Liver (tissue), 8 donors: ENCODE measurements at regions not wholly inside any gene's neighbourhood (a gene's known extent, or its start where the extent isn't known, plus 50 kb on each side); places are given as distances from the start of the nearest gene placed in this dataset.

Source experiments
- DNase-seq: peaks from one replicate; pipeline ENCODE4 v3.0.0-alpha.2; 2017; ENCODE audit warnings: low spot score
- H3K27ac ChIP-seq, 2 donors: one replicate each; pipeline ENCODE4 v1.7.0; 2013; ENCODE audit warnings: inconsistent platforms in 2 of 2, low read length in 2 of 2, control low read depth in 1 of 2, low read depth in 1 of 2, mild to moderate bottlenecking in 1 of 2
- H3K27me3 ChIP-seq, 4 donors: one replicate each; pipeline versions ENCODE4 v1.6.1 to v1.7.0; 2013; ENCODE audit warnings: low read length in 3 of 4, inconsistent platforms in 1 of 4, mild to moderate bottlenecking in 1 of 4, moderate library complexity in 1 of 4; ENCODE audit not compliant: control insufficient read depth in 4 of 4, insufficient read depth in 4 of 4
- H3K36me3 ChIP-seq, 4 donors: one replicate each; pipeline versions ENCODE4 v1.6.1 to v1.7.0; 2013; ENCODE audit warnings: low read length in 3 of 4, mild to moderate bottlenecking in 3 of 4, low read depth in 1 of 4, moderate library complexity in 1 of 4; ENCODE audit not compliant: control insufficient read depth in 4 of 4, insufficient read depth in 3 of 4
- H3K4me1 ChIP-seq, 4 donors: one replicate each; pipeline versions ENCODE4 v1.6.1 to v1.7.0; 2013; ENCODE audit warnings: low read length in 3 of 4, mild to moderate bottlenecking in 3 of 4, moderate library complexity in 1 of 4; ENCODE audit not compliant: control insufficient read depth in 4 of 4, insufficient read depth in 4 of 4
- H3K4me3 ChIP-seq, 3 donors: one replicate each; pipeline versions ENCODE4 v1.6.1 to v1.7.0; 2013; ENCODE audit warnings: low read length in 3 of 3, control low read depth in 1 of 3, low read depth in 1 of 3, mild to moderate bottlenecking in 1 of 3
- H3K9ac ChIP-seq, 2 donors: one replicate each; pipeline ENCODE4 v1.7.0; 2013; ENCODE audit warnings: low read length in 2 of 2, mild to moderate bottlenecking in 2 of 2, moderate library complexity in 2 of 2, control low read depth in 1 of 2, low read depth in 1 of 2
- H3K9me3 ChIP-seq, 4 donors: one replicate each; pipeline versions ENCODE4 v1.6.1 to v1.7.0; 2013; ENCODE audit warnings: low read length in 3 of 4; ENCODE audit not compliant: control insufficient read depth in 4 of 4
- ATF3 ChIP-seq: IDR thresholded peaks from 2 replicates; pipeline ENCODE4 v1.6.1; 2016; ENCODE audit warnings: antibody characterized with exemption
- CTCF ChIP-seq: fragments of 150-350 bp; IDR thresholded peaks from 2 replicates; pipeline ENCODE4 v1.5.1; 2017; ENCODE audit warnings: improper control_type of control experiment, low read depth, low read length; ENCODE audit not compliant: missing input control
- EGR1 ChIP-seq, 2 donors: IDR thresholded peaks; 2 replicates each; pipeline ENCODE4 v1.6.1; 2016 to 2018; ENCODE audit warnings: antibody characterized with exemption in 2 of 2, low read depth in 2 of 2
- FOXA2 ChIP-seq: IDR thresholded peaks from 2 replicates; pipeline ENCODE4 v1.6.1; 2016; ENCODE audit warnings: antibody characterized with exemption
- GABPA ChIP-seq, 2 donors: IDR thresholded peaks in 1 of 2; conservative IDR thresholded peaks in 1 of 2; 2 replicates each; pipeline ENCODE4 v1.6.1; 2016; ENCODE audit warnings: antibody characterized with exemption in 2 of 2, mild to moderate bottlenecking in 1 of 2, moderate library complexity in 1 of 2
- HNF4A ChIP-seq, 2 donors: conservative IDR thresholded peaks; 2 replicates each; pipeline ENCODE4 v1.6.1; 2016; ENCODE audit warnings: antibody characterized with exemption in 2 of 2, mild to moderate bottlenecking in 2 of 2
- HNF4G ChIP-seq: IDR thresholded peaks from 2 replicates; pipeline ENCODE4 v1.6.1; 2016; ENCODE audit warnings: antibody characterized with exemption
- JUND ChIP-seq, 2 donors: IDR thresholded peaks; 2 replicates each; pipeline ENCODE4 v1.6.1; 2016; ENCODE audit warnings: antibody characterized with exemption in 2 of 2
- MAX ChIP-seq: IDR thresholded peaks from 2 replicates; pipeline ENCODE4 v1.6.1; 2016; ENCODE audit warnings: antibody characterized with exemption
- NR2F2 ChIP-seq: IDR thresholded peaks from 2 replicates; pipeline ENCODE4 v1.6.1; 2016; ENCODE audit warnings: antibody characterized with exemption
- RAD21 ChIP-seq, 2 donors: IDR thresholded peaks; 2 replicates each; pipeline ENCODE4 v1.6.1; 2016; ENCODE audit warnings: antibody characterized with exemption in 2 of 2, mild to moderate bottlenecking in 2 of 2
- REST ChIP-seq: IDR thresholded peaks from 2 replicates; pipeline ENCODE4 v1.6.1; 2016; ENCODE audit warnings: antibody characterized with exemption, mild to moderate bottlenecking
- RXRA ChIP-seq, 2 donors: IDR thresholded peaks; 2 replicates each; pipeline ENCODE4 v1.6.1; 2017 to 2018; ENCODE audit warnings: antibody characterized with exemption in 2 of 2, mild to moderate bottlenecking in 1 of 2
- SP1 ChIP-seq: IDR thresholded peaks from 2 replicates; pipeline ENCODE4 v1.6.1; 2018; ENCODE audit warnings: antibody characterized with exemption, mild to moderate bottlenecking
- TAF1 ChIP-seq: conservative IDR thresholded peaks from 2 replicates; pipeline ENCODE4 v1.6.1; 2016; ENCODE audit warnings: antibody characterized with exemption, mild to moderate bottlenecking
- YY1 ChIP-seq: IDR thresholded peaks from 2 replicates; pipeline ENCODE4 v1.6.1; 2016; ENCODE audit warnings: antibody characterized with exemption, mild to moderate bottlenecking
- ZBTB33 ChIP-seq: IDR thresholded peaks from 2 replicates; pipeline ENCODE4 v1.6.1; 2016; ENCODE audit warnings: antibody characterized with exemption
- WGBS: extraction: QIAGEN DNeasy Blood & Tissue Kit; methylation state at CpG from one replicate; pipeline ENCODE4 v1.1.7; 2013; 5-methylcytosine and 5-hydroxymethylcytosine counted together
- donor health status: healthy.
- donor health status: healthy.
- donor health status: healthy.
- donor health status: healthy.
- donor health status: healthy.

- no peak for DNase-seq
- peaks cover 0 to 5% (median 0%) of the 10 kb centered on the region in 4 donors for H3K9me3 ChIP-seq
- no peak overlapping the region for H3K27ac ChIP-seq
- WGBS = 85% methylated on average over 5 of the region's 5 CpGs
- no peaks in the 10 kb centered on the region for H3K4me1 ChIP-seq
- no peak overlapping the region for H3K4me3 ChIP-seq
- H3K27me3 ChIP-seq = no peaks in the 10 kb centered on the region
- H3K9ac ChIP-seq = no peak overlapping the region
- H3K36me3 ChIP-seq = no peaks in the 10 kb centered on the region
- no peak for TF ChIP-seq SP1
- no peak for TF ChIP-seq TAF1
- TF ChIP-seq HNF4G = no peak
- TF ChIP-seq NR2F2 = no peak
- no peak for TF ChIP-seq GABPA (IDR thresholded peaks at IDR 0.05 in 1 of 2, conservative IDR thresholded peaks at IDR 0.05 in 1 of 2)
- no peak for TF ChIP-seq HNF4A (conservative IDR thresholded peaks at IDR 0.05)
- TF ChIP-seq FOXA2 = no peak
- no peak for TF ChIP-seq ZBTB33
Observed at GRCh38 chr14:81868172-81868571, 334.5 kb upstream of the SEL1L start.

- 97% methylated on average over 2 of the region's 2 CpGs for WGBS
- H3K4me1 ChIP-seq = no peaks in the 10 kb centered on the region
- no peaks in the 10 kb centered on the region for H3K27me3 ChIP-seq
- no peak overlapping the region for H3K9ac ChIP-seq
- peaks cover 0 to 12% (median 5%) of the 10 kb centered on the region in 4 donors for H3K9me3 ChIP-seq
- TF ChIP-seq SP1 (no peak), CTCF (no peak), FOXA2 (no peak), GABPA (IDR thresholded peaks at IDR 0.05 in 1 of 2, conservative IDR thresholded peaks at IDR 0.05 in 1 of 2) (no peak), ZBTB33 (no peak), HNF4G (no peak), MAX (no peak), RAD21 (IDR thresholded peaks at IDR 0.05) (no peak), YY1 (no peak), RXRA (IDR thresholded peaks at IDR 0.05) (no peak), TAF1 (no peak), HNF4A (conservative IDR thresholded peaks at IDR 0.05) (no peak), EGR1 (IDR thresholded peaks at IDR 0.05; ENCODE audit: low read depth in 2 of 2) (no peak), REST (no peak), NR2F2 (no peak), ATF3 (no peak), JUND (IDR thresholded peaks at IDR 0.05) (no peak)
- DNase-seq = no peak
- no peak overlapping the region for H3K27ac ChIP-seq
- H3K4me3 ChIP-seq = no peak overlapping the region
- no peaks in the 10 kb centered on the region for H3K36me3 ChIP-seq
Observed at GRCh38 chr14:81871706-81872105, 338.1 kb upstream of the SEL1L start.
